ENCODE measurements at regions not wholly inside any gene's neighbourhood (a gene's known extent, or its start where the extent isn't known, plus 50 kb on each side); places are given as distances from the start of the nearest gene placed in this dataset.

DNA sequence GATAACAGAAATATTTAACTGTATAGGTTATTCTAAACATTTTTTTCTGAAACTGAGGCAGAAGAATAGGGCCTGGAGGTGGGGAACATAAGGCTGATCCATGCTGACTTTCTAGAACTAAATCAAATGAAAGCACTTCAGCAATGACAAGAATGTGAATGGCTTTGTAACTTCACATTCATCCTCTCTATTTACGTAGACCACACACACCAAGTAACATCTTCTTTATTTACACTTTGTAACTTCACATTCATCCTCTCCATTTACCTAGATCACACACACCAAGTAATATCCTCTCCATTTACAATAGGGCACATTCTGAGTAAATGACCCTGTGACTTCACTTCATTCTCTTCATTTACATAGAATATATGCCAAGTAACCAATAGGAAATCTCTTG, 251.8 kb upstream of the CDH9 start:
- H4K20me1 ChIP-seq (ENCODE audit: insufficient read depth): no peaks in the 10 kb centered on the region
- H3K79me2 ChIP-seq (ENCODE audit: insufficient read depth, low read depth): no peaks in the 10 kb centered on the region
- H3K9ac ChIP-seq: no peak overlapping the region
- H2AFZ ChIP-seq (ENCODE audit: low read depth): no peak overlapping the region
- no peak overlapping the region for H3K4me2 ChIP-seq
- H3K36me3 ChIP-seq (ENCODE audit: insufficient read depth): no peaks in the 10 kb centered on the region
- no peaks in the 10 kb centered on the region for H3K4me1 ChIP-seq (ENCODE audit: low read depth, poor library complexity, severe bottlenecking)
- H3K4me3 ChIP-seq (IDR thresholded peaks at IDR 0.05; ENCODE audit: insufficient read depth, low read depth, low read length): no peak overlapping the region
- TF ChIP-seq, protein P1, sequence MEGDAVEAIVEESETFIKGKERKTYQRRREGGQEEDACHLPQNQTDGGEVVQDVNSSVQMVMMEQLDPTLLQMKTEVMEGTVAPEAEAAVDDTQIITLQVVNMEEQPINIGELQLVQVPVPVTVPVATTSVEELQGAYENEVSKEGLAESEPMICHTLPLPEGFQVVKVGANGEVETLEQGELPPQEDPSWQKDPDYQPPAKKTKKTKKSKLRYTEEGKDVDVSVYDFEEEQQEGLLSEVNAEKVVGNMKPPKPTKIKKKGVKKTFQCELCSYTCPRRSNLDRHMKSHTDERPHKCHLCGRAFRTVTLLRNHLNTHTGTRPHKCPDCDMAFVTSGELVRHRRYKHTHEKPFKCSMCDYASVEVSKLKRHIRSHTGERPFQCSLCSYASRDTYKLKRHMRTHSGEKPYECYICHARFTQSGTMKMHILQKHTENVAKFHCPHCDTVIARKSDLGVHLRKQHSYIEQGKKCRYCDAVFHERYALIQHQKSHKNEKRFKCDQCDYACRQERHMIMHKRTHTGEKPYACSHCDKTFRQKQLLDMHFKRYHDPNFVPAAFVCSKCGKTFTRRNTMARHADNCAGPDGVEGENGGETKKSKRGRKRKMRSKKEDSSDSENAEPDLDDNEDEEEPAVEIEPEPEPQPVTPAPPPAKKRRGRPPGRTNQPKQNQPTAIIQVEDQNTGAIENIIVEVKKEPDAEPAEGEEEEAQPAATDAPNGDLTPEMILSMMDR (conservative IDR thresholded peaks at IDR 0.05; ENCODE audit: low read depth, low read length): no peak
- H3K27ac ChIP-seq: no peak overlapping the region
- H3K27me3 ChIP-seq (ENCODE audit: insufficient read depth, low read depth): no peaks in the 10 kb centered on the region

DNA sequence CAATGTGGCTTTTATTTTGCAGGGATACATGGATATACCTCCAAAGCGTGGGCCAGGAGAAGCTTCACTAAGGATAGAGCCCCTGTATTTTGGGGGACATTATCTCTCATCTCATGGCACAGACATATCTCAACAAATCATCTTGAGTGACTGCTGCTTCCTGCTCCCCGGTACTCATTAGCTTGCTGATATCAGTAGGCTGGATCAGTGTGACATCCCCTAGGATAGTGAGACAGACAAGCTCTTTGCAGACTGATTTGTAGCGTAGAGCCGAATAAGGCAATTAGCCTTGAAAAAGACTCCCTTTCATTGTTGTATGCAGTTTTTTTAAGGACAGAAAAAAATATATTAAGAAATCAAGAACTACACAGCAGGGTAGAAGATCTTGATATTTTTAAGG, 237.7 kb upstream of the CDH9 start:
- TF ChIP-seq, protein P1 (conservative IDR thresholded peaks at IDR 0.05; ENCODE audit: low read depth, low read length): no peak
- no peaks in the 10 kb centered on the region for H3K27me3 ChIP-seq (ENCODE audit: insufficient read depth, low read depth)
- H3K27ac ChIP-seq: no peak overlapping the region
- H3K4me3 ChIP-seq (IDR thresholded peaks at IDR 0.05; ENCODE audit: insufficient read depth, low read depth, low read length): no peak overlapping the region
- H3K36me3 ChIP-seq (ENCODE audit: insufficient read depth): no peaks in the 10 kb centered on the region
- H2AFZ ChIP-seq (ENCODE audit: low read depth): no peak overlapping the region
- H3K9ac ChIP-seq: no peak overlapping the region
- no peaks in the 10 kb centered on the region for H3K79me2 ChIP-seq (ENCODE audit: insufficient read depth, low read depth)
- H3K4me2 ChIP-seq: no peak overlapping the region
- no peaks in the 10 kb centered on the region for H3K4me1 ChIP-seq (ENCODE audit: low read depth, poor library complexity, severe bottlenecking)
- H4K20me1 ChIP-seq (ENCODE audit: insufficient read depth): no peaks in the 10 kb centered on the region

DNA sequence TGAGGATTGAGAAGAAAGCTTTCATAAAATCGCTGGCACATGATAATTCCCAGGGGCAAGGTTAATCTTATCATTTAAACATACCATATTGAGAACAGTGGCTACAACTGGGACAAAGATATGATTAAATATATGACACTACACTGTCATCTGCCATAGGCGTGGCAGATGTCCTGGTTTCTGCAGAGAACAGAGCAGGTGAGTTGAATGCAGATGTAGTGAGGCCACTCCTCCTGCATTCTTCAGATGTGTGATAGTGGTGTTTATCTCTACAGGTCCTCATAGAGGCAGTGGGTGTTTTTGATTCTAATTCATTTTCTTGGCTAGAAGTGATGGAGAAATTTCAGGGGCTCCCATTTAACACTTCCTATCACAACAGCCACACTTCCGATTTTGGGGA, 237.0 kb upstream of the CDH9 start:
- Histone ChIP-seq H3K79me2 (ENCODE audit: insufficient read depth, low read depth) (no peaks in the 10 kb centered on the region), H3K36me3 (ENCODE audit: insufficient read depth) (no peaks in the 10 kb centered on the region), H3K27ac (no peak overlapping the region), H3K4me2 (no peak overlapping the region), H3K4me1 (ENCODE audit: low read depth, poor library complexity, severe bottlenecking) (no peaks in the 10 kb centered on the region), H2AFZ (ENCODE audit: low read depth) (no peak overlapping the region), H3K27me3 (ENCODE audit: insufficient read depth, low read depth) (no peaks in the 10 kb centered on the region), H3K4me3 (IDR thresholded peaks at IDR 0.05; ENCODE audit: insufficient read depth, low read depth, low read length) (no peak overlapping the region), H3K9ac (no peak overlapping the region), H4K20me1 (ENCODE audit: insufficient read depth) (no peaks in the 10 kb centered on the region)
- TF ChIP-seq, protein P1 (conservative IDR thresholded peaks at IDR 0.05; ENCODE audit: low read depth, low read length): no peak

DNA sequence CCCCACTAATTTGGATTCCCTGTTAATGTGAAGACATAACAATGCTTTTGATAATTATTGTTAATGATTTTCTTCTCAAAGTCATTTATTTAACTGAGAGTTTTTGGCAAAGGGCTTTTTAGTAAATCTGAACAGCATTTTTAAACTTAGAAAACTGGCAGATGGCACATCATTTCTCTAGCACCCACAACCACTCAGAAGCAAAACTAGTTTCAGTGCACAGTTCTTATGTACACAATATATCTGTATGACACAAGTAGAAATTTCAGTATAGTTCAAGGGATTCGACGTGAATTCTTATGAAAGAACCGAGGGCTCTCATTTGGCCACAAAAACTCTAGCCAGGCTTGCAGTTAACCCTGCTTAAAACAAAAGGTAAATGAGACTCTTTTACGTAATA, 231.4 kb upstream of the CDH9 start:
- H3K27ac ChIP-seq: no peak overlapping the region
- no peaks in the 10 kb centered on the region for H3K4me1 ChIP-seq (ENCODE audit: low read depth, poor library complexity, severe bottlenecking)
- no peak overlapping the region for H3K4me3 ChIP-seq (IDR thresholded peaks at IDR 0.05; ENCODE audit: insufficient read depth, low read depth, low read length)
- TF ChIP-seq, protein P1 (conservative IDR thresholded peaks at IDR 0.05; ENCODE audit: low read depth, low read length): no peak
- H4K20me1 ChIP-seq (ENCODE audit: insufficient read depth): no peaks in the 10 kb centered on the region
- no peaks in the 10 kb centered on the region for H3K79me2 ChIP-seq (ENCODE audit: insufficient read depth, low read depth)
- no peaks in the 10 kb centered on the region for H3K36me3 ChIP-seq (ENCODE audit: insufficient read depth)
- H3K27me3 ChIP-seq (ENCODE audit: insufficient read depth, low read depth): no peaks in the 10 kb centered on the region
- no peak overlapping the region for H3K4me2 ChIP-seq
- H3K9ac ChIP-seq: no peak overlapping the region
- no peak overlapping the region for H2AFZ ChIP-seq (ENCODE audit: low read depth)
